B cell (primary cell): ENCODE measurements at regions not wholly inside any gene's neighbourhood (a gene's known extent, or its start where the extent isn't known, plus 50 kb on each side); places are given as distances from the start of the nearest gene placed in this dataset.
A peak's percentile ranks its signal among the peaks of the same experiment; 100 is the strongest.

ENCODE experiments used
- ATAC-seq: fragments of 200-7000 bp; cut with Tn5 transposase; one replicate; pipeline ENCODE4 v1.10.0; 2021; ENCODE audit warnings: low read depth, mild to moderate bottlenecking, moderate number of reproducible peaks, moderate library complexity
- CTCF ChIA-PET: fragments of 350-600 bp; sonication (Branson Sonifier 250); formaldehyde crosslinking; loops from one replicate; lab custom pipeline; 2021; ENCODE audit warnings: antibody characterized with exemption, inconsistent platforms; lab: Charles Lee
- POLR2A ChIA-PET: fragments of 350-600 bp; sonication (Branson Sonifier 250); formaldehyde crosslinking; loops from one replicate; lab custom pipeline; 2021; ENCODE audit warnings: antibody characterized with exemption; lab: Charles Lee
- DNase-seq: peaks from one replicate; pipeline ENCODE4 v3.0.0; 2013
- H2AFZ ChIP-seq: 2 replicates; pipeline ENCODE4 v1.6.1; 2012; ENCODE audit warnings: mild to moderate bottlenecking, low read depth, low read length; ENCODE audit not compliant: insufficient read depth, poor library complexity, severe bottlenecking
- H3K27ac ChIP-seq, 2 donors: 1 replicate in 1 of 2; 2 replicates in 1 of 2; pipeline ENCODE4 v1.5.1; 2012 to 2013; ENCODE audit warnings: low read length in 2 of 2, mild to moderate bottlenecking in 2 of 2, moderate library complexity in 1 of 2
- H3K27me3 ChIP-seq, 4 experiments: fragments of 200-600 bp in 1 of 4; sonication (generic) in 1 of 4; replicated peaks in 1 of 4; 1 replicate in 2 of 4; 2 replicates in 2 of 4; pipeline versions ENCODE4 v1.6.1 to v1.7.0; 2013 to 2016; ENCODE audit warnings: low read length in 3 of 4, mild to moderate bottlenecking in 2 of 4, mixed read lengths in 1 of 4, moderate library complexity in 1 of 4; ENCODE audit not compliant: insufficient read depth in 4 of 4, control insufficient read depth in 3 of 4; ENCODE audit errors: control extremely low read depth in 1 of 4
- H3K36me3 ChIP-seq, 2 experiments: replicated peaks in 1 of 2; 1 replicate in 1 of 2; 2 replicates in 1 of 2; pipeline versions ENCODE4 v1.6.1 to v1.7.1; 2013; ENCODE audit warnings: low read length in 1 of 2; ENCODE audit not compliant: insufficient read depth in 2 of 2, control insufficient read depth in 1 of 2; ENCODE audit errors: control extremely low read depth in 1 of 2, extremely low read depth in 1 of 2
- H3K4me1 ChIP-seq, 2 donors: fragments of 200-600 bp in 1 of 2; sonication (generic) in 1 of 2; 1 replicate in 1 of 2; 2 replicates in 1 of 2; pipeline versions ENCODE4 v1.5.1 to v1.6.1; 2013 to 2017; ENCODE audit warnings: low read length in 2 of 2; ENCODE audit not compliant: control insufficient read depth in 2 of 2, insufficient read depth in 2 of 2
- H3K4me2 ChIP-seq: replicated peaks from 2 replicates; pipeline ENCODE3; 2012; ENCODE audit warnings: mild to moderate bottlenecking, low read depth, low read length; ENCODE audit not compliant: poor library complexity, severe bottlenecking
- H3K4me3 ChIP-seq, 5 experiments: fragments of 200-600 bp in 1 of 5; sonication (generic) in 1 of 5; 1 replicate in 3 of 5; 2 replicates in 2 of 5; pipeline versions ENCODE4 v1.5.1 to v1.7.0; 2011 to 2016; ENCODE audit warnings: low read length in 4 of 5, mild to moderate bottlenecking in 4 of 5, low read depth in 2 of 5, control low read depth in 1 of 5, moderate library complexity in 1 of 5; ENCODE audit not compliant: insufficient read depth in 1 of 5; ENCODE audit errors: control extremely low read depth in 1 of 5, extremely low read depth in 1 of 5
- H3K79me2 ChIP-seq: fragments of 200-600 bp; sonication (generic); one replicate; pipeline ENCODE4 v1.6.0; 2016; ENCODE audit warnings: low read length; ENCODE audit not compliant: control insufficient read depth, insufficient read depth
- H3K9ac ChIP-seq: fragments of 200-600 bp; sonication (generic); 2 replicates; pipeline ENCODE4 v1.6.1; 2017; ENCODE audit warnings: mild to moderate bottlenecking, low read length, moderate library complexity
- H3K9me3 ChIP-seq, 3 donors: one replicate each; pipeline versions ENCODE4 v1.6.1 to v1.7.1; 2013; ENCODE audit warnings: low read length in 2 of 3; ENCODE audit not compliant: control insufficient read depth in 2 of 3, insufficient read depth in 1 of 3; ENCODE audit errors: control extremely low read depth in 1 of 3
- H4K20me1 ChIP-seq: 2 replicates; pipeline ENCODE4 v1.6.0; 2012; ENCODE audit warnings: mild to moderate bottlenecking, low read length; ENCODE audit not compliant: insufficient read depth, control insufficient read depth, poor library complexity, severe bottlenecking
- H3K27ac Mint-ChIP-seq: one replicate; pipeline ENCODE4 v1.8.0; 2021; ENCODE audit warnings: mixed read lengths
- H3K27me3 Mint-ChIP-seq: one replicate; pipeline ENCODE4 v1.8.0; 2021; ENCODE audit warnings: mixed read lengths
- H3K4me1 Mint-ChIP-seq: one replicate; pipeline ENCODE4 v1.8.0; 2021; ENCODE audit warnings: mixed read lengths
- H3K4me3 Mint-ChIP-seq: one replicate; pipeline ENCODE4 v1.8.0; 2021; ENCODE audit warnings: mixed read lengths
- H3K9me3 Mint-ChIP-seq: one replicate; pipeline ENCODE4 v1.8.0; 2022; ENCODE audit warnings: mixed read lengths; ENCODE audit not compliant: insufficient read depth
- CTCF ChIP-seq: fragments of 200-600 bp; IDR thresholded peaks from one replicate; pipeline ENCODE4 v1.8.0; 2022; ENCODE audit warnings: antibody characterized with exemption, mild to moderate bottlenecking
- EZH2 ChIP-seq: IDR thresholded peaks from 2 replicates; pipeline ENCODE4 v1.6.1; 2012; ENCODE audit warnings: borderline replicate concordance, low read depth, mild to moderate bottlenecking, moderate library complexity, low read length; ENCODE audit not compliant: insufficient read depth, poor library complexity, severe bottlenecking
- WGBS: methylation state at CpG from one replicate; pipeline ENCODE4 v1.1.5; 2013; ENCODE audit warnings: missing lambda C conversion rate; ENCODE audit not compliant: insufficient coverage; 5-methylcytosine and 5-hydroxymethylcytosine counted together
- intact Hi-C: fragments of 100-400 bp; cut with micrococcal nuclease; formaldehyde crosslinking; loops from one replicate; pipeline ENCODE4 v1.10.0; 2022

GRCh38 chr6:18823782-18824386 is 436.7 kb downstream of the RNF144B start:
- Histone ChIP-seq H4K20me1 (no peaks in the 10 kb centered on the region), H3K27me3 (no peaks in the 10 kb centered on the region), H3K36me3 (no peaks in the 10 kb centered on the region), H2AFZ (no peak overlapping the region), H3K27ac (no peak overlapping the region), H3K79me2 (no peaks in the 10 kb centered on the region), H3K4me1 (no peaks in the 10 kb centered on the region), H3K9ac (no peak overlapping the region), H3K4me2 (no peak overlapping the region), H3K9me3 (peaks cover 1 to 18% (median 16%) of the 10 kb centered on the region in 3 donors), H3K4me3 (no peak overlapping the region)
- peak; percentile 8 for DNase-seq
- peak; percentile 62 for TF ChIP-seq CTCF
- TF ChIP-seq EZH2, result no peak
- 23% methylated on average over 3 of the region's 5 CpGs for WGBS
- Mint-ChIP-seq H3K4me1 (no peaks in the 10 kb centered on the region), H3K27ac (no peak overlapping the region), H3K9me3 (peaks cover 14% of the 10 kb centered on the region), H3K4me3 (no peak overlapping the region), H3K27me3 (no peaks in the 10 kb centered on the region)
- CTCF ChIA-PET, result no interaction called here
- intact Hi-C loops, result no loop called here
- POLR2A ChIA-PET, result no interaction called here
- ATAC-seq, result no peak

GRCh38 chr6:18829272-18829870 is 442.2 kb downstream of the RNF144B start:
- Histone ChIP-seq H3K9me3 (peaks cover 0 to 5% (median 4%) of the 10 kb centered on the region in 3 donors), H3K4me3 (no peak overlapping the region), H3K27ac (no peak overlapping the region), H3K4me2 (no peak overlapping the region), H3K9ac (no peak overlapping the region), H3K79me2 (no peaks in the 10 kb centered on the region), H3K4me1 (no peaks in the 10 kb centered on the region), H4K20me1 (no peaks in the 10 kb centered on the region), H2AFZ (no peak overlapping the region), H3K27me3 (no peaks in the 10 kb centered on the region), H3K36me3 (no peaks in the 10 kb centered on the region)
- no CpG with 5 or more reads among the region's 1 CpG for WGBS
- ATAC-seq (no peak), DNase-seq (no peak)
- ChIA-PET POLR2A (no interaction called here), CTCF (no interaction called here)
- no peak overlapping the region for H3K27ac Mint-ChIP-seq
- peaks cover 14% of the 10 kb centered on the region for H3K9me3 Mint-ChIP-seq
- no peak overlapping the region for H3K4me3 Mint-ChIP-seq
- no peaks in the 10 kb centered on the region for H3K27me3 Mint-ChIP-seq
- H3K4me1 Mint-ChIP-seq, result no peaks in the 10 kb centered on the region
- TF ChIP-seq EZH2 (no peak), CTCF (no peak)
- intact Hi-C loops, result no loop called here
